GM19099 (cell line): ENCODE measurements at regions not wholly inside any gene's neighbourhood (a gene's known extent, or its start where the extent isn't known, plus 50 kb on each side); places are given as distances from the start of the nearest gene placed in this dataset.

Source experiments
- POLR2A ChIP-seq: IDR thresholded peaks from 3 replicates; pipeline ENCODE4 v1.6.1; 2011; ENCODE audit warnings: low read depth; ENCODE audit not compliant: insufficient read length; ENCODE audit errors: extremely low read depth

- TF ChIP-seq POLR2A: no peak
These were observed 115.3 kb upstream of the ZNF827 start for GRCh38 chr4:146053891-146054290.

DNA sequence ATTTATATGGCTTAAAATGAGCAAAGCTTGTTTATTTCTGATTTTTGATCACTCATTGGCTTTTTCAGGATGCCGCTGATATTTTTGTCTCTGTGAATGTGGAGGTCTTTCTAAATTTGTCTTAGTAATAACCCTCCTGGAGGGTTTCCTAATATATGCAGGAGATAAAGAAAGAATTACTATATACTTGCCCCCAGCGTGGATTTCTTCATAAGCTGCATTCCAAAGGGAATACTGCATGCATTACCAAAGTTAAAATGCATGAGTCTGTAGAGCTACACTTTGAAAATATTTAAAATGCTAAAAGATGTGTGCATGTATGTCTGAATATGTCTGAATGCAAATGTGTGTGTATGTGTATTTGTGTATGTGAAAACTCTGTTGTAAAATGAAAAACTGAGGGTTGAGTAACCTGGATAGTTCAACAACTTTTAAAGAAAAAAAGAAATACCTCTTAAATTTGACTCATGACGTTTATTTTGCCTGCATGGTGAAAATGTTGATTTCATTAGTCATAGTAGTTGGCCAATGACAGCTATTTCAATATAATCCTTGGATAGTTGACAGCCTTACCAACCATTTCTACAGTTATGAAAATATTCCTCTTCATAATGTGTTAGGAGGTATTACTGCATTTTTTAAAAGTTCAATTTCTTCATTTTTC is 113.2 kb upstream of the ZNF827 start:
- TF ChIP-seq POLR2A: no peak

DNA sequence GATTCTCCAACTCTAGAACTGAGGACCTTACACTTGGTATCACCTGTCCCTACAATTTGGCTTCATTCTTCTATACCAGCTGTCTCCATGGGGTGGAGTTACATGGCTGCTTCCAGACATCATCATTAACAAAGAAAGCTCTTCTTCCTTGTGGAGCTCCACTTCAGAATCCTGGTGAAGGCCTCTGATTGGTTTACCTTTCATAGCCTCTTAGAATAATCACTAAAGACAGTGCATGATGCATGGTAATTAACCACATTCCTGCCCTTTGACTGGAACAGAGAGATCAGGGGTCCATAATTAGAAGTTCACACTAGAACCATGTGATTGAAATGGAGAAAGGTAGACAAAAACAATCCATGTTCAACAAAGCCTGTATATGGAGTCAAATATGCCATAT is 112.6 kb upstream of the ZNF827 start:
- TF ChIP-seq POLR2A: no peak

GRCh38 chr4:146049802-146050201 is 111.2 kb upstream of the ZNF827 start:
- TF ChIP-seq POLR2A: no peak

- TF ChIP-seq POLR2A: no peak
These were observed 102.7 kb upstream of the ZNF827 start for GRCh38 chr4:146041139-146042004.

- no peak for TF ChIP-seq POLR2A
These were observed 102.0 kb upstream of the ZNF827 start for GRCh38 chr4:146040623-146041022.

- TF ChIP-seq POLR2A: no peak
These were observed 94.5 kb upstream of the ZNF827 start for GRCh38 chr4:146033149-146033548.

GRCh38 chr4:146032234-146032860 is 93.7 kb upstream of the ZNF827 start:
- no peak for TF ChIP-seq POLR2A

GRCh38 chr4:146029939-146030710 is 91.5 kb upstream of the ZNF827 start:
- TF ChIP-seq POLR2A: no peak

DNA sequence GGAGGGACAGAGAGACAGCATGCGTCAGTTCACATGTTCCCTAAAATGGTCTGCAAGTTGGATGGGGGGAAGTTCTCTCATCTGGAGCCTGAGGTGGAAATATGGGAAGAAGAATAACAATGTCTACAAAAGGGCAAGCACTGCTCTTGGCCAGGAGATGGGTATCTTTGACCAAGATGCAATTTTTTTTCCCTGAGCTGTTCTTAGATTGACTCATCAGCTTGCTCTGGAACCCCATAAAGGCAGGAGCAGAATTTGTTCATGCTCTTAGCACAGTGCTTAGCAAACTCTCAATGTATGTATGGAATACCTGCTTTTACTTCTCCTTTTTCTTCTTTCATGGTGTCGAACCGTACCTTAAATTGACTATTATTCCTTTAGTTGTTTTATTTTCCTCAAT is 90.5 kb upstream of the ZNF827 start:
- no peak for TF ChIP-seq POLR2A

DNA sequence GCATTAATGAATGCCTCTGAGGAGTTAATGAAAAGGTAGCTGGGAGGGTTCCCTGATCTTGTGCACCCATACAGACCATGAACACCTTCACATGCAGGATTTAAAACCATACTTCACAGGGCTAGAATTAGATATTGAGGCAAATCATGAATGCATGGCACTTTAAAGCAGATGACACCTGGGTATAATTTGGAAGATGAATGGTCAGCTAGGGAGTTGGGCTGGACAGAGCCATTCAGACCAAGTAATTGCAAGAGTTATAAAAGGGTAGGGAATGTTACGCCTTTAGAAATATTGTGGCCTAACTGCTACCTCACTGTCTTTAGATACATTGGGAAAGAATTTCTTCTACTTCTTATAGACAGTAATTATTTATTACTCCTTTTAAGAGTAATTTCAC is 89.1 kb upstream of the ZNF827 start:
- TF ChIP-seq POLR2A: no peak

- TF ChIP-seq POLR2A: peak; percentile 38
These were observed 84.8 kb upstream of the ZNF827 start for GRCh38 chr4:146023334-146023967.

- no peak for TF ChIP-seq POLR2A
These were observed 83.9 kb upstream of the ZNF827 start for GRCh38 chr4:146022541-146022940.

DNA sequence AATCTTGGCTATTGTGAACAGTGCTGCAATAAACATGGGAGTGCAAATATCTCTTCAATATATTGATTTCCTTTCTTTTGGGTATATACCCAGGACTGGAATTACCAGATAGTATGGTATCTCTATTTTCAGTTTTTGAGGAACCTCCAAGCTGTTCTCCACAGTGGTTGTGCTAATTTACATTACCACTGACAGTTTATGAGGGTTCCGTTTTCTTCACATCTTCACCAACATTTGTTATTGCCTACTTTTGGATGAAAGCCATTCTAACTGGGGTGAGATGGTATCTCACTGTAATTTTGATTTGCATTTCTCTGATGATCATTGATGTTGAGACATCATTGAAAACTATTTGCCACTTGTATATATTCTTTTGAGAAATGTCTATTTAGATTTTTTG is 79.6 kb upstream of the ZNF827 start:
- TF ChIP-seq POLR2A: no peak

DNA sequence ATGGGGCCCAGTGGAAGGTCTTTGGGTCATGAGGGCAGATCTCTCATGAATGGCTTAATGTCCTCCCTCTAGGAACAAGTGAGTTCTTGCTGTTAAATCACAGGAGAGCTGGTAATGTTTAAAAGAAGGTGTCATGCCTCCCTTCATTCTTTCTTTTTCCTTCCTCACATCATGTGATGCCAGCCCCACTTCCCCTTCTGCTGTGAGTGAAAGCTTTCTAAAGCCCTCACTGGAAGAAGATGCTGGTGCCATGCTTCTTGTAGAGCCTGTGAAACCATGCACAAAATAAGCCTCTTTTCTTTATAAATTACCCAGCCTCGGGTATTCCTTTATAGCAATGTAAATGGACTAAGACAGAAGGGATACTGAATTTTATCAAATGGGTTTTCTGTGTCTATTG is 66.1 kb upstream of the ZNF827 start:
- no peak for TF ChIP-seq POLR2A

DNA sequence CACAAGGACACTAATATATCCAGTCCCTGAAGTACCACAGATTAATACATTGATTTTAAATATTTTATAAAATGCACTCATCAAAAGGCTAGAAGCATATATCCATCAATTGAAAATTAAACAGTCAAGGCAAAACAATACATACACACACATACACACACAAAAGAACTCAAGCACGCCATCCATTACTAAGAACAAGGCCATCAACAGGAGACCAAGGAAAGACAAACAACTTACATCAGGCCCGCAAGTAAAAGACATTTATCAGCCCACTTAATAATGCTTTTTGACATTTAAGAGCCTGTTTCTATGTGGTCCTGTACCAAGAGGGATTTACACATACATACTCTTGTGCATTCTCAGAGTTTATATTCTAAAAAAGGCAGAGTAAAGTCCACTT is 50.0 kb upstream of the ZNF827 start:
- no peak for TF ChIP-seq POLR2A
